ENCODE measurements at regions not wholly inside any gene's neighbourhood (a gene's known extent, or its start where the extent isn't known, plus 50 kb on each side); places are given as distances from the start of the nearest gene placed in this dataset.

DNA sequence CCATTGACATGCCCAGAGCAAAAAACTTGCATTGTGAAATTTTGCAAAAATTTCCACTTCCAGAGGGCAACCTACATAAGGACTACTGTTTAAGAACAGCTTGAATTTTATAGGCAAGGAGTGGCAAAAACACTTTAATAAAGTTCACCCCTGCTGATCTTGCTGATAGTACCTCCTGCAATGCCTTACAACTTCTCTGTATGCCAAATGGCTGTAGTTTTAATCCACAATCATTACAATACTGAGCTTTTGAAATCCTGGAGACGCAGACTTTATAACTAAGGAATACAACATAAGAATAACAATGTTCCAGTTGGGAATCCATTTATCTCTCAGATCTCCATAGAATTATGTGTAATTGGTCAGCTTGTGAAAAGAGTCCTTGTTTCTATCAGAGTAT, 247.5 kb downstream of the KCNJ3 start:
- TF ChIP-seq, protein P1, sequence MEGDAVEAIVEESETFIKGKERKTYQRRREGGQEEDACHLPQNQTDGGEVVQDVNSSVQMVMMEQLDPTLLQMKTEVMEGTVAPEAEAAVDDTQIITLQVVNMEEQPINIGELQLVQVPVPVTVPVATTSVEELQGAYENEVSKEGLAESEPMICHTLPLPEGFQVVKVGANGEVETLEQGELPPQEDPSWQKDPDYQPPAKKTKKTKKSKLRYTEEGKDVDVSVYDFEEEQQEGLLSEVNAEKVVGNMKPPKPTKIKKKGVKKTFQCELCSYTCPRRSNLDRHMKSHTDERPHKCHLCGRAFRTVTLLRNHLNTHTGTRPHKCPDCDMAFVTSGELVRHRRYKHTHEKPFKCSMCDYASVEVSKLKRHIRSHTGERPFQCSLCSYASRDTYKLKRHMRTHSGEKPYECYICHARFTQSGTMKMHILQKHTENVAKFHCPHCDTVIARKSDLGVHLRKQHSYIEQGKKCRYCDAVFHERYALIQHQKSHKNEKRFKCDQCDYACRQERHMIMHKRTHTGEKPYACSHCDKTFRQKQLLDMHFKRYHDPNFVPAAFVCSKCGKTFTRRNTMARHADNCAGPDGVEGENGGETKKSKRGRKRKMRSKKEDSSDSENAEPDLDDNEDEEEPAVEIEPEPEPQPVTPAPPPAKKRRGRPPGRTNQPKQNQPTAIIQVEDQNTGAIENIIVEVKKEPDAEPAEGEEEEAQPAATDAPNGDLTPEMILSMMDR (conservative IDR thresholded peaks at IDR 0.05; ENCODE audit: low read length) = no peak
- TF ChIP-seq EZH2phosphoT487 (IDR thresholded peaks at IDR 0.05; ENCODE audit: borderline replicate concordance, low read depth, low read length) = no peak
- no TSS peak for BruUV-seq (replicated peaks)
- Histone ChIP-seq H3K9me2 (ENCODE audit: insufficient read depth, low read length) (no peaks in the 10 kb centered on the region), H3K27ac (ENCODE audit: low read depth, low read length, poor library complexity, severe bottlenecking) (no peak overlapping the region), H3K4me1 (ENCODE audit: insufficient read depth, low read length, poor library complexity, severe bottlenecking) (no peaks in the 10 kb centered on the region), H2AFZ (ENCODE audit: low read length) (no peak overlapping the region), H4K20me1 (ENCODE audit: insufficient read depth, low read length) (no peaks in the 10 kb centered on the region), H3K4me3 (ENCODE audit: low read depth, low read length, poor library complexity, severe bottlenecking) (no peak overlapping the region), H3K9me3 (ENCODE audit: low read length) (no peaks in the 10 kb centered on the region), H3K4me2 (ENCODE audit: low read length) (no peak overlapping the region), H3K79me2 (ENCODE audit: insufficient read depth, low read depth, low read length) (no peaks in the 10 kb centered on the region), H3K36me3 (ENCODE audit: insufficient read depth, low read length) (no peaks in the 10 kb centered on the region)
- no peak for DNase-seq (ENCODE audit: low spot score)
- ChIA-PET POLR2A (no interaction called here), CTCF (ENCODE audit: unreplicated experiment) (no interaction called here)
- intact Hi-C loops (cut with micrococcal nuclease; ENCODE audit: unreplicated experiment) = no loop called here

DNA sequence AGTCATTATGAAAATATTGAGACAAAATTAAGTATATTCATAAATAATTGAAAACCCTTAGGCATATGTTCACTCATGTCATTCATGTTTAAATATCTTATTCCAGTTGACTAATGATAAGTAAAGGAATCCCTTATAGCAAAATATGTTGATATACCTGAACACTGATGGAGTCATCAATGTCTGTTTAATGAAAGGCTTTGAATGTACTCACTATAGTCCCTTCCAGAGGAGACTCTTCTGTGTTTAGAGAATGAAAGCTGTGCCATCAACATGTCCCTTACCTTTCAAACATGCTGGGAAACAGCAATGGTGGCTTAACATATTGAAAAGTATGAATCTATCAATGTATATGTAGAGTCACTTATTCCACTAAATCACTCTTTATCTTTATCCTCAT, 242.9 kb downstream of the KCNJ3 start:
- no peak overlapping the region for H3K4me2 ChIP-seq (ENCODE audit: low read length)
- no peak overlapping the region for H3K27ac ChIP-seq (ENCODE audit: low read depth, low read length, poor library complexity, severe bottlenecking)
- no peak overlapping the region for H2AFZ ChIP-seq (ENCODE audit: low read length)
- CTCF ChIA-PET (ENCODE audit: unreplicated experiment) = no interaction called here
- intact Hi-C loops (cut with micrococcal nuclease; ENCODE audit: unreplicated experiment) = no loop called here
- H3K79me2 ChIP-seq (ENCODE audit: insufficient read depth, low read depth, low read length) = no peaks in the 10 kb centered on the region
- H4K20me1 ChIP-seq (ENCODE audit: insufficient read depth, low read length) = no peaks in the 10 kb centered on the region
- H3K9me3 ChIP-seq (ENCODE audit: low read length) = no peaks in the 10 kb centered on the region
- H3K4me1 ChIP-seq (ENCODE audit: insufficient read depth, low read length, poor library complexity, severe bottlenecking) = no peaks in the 10 kb centered on the region
- H3K9me2 ChIP-seq (ENCODE audit: insufficient read depth, low read length) = no peaks in the 10 kb centered on the region
- H3K36me3 ChIP-seq (ENCODE audit: insufficient read depth, low read length) = no peaks in the 10 kb centered on the region
- no TSS peak for BruUV-seq (replicated peaks)
- no peak for DNase-seq (ENCODE audit: low spot score)
- TF ChIP-seq EZH2phosphoT487 (IDR thresholded peaks at IDR 0.05; ENCODE audit: borderline replicate concordance, low read depth, low read length) = no peak
- TF ChIP-seq, protein P1 (conservative IDR thresholded peaks at IDR 0.05; ENCODE audit: low read length) = no peak
- POLR2A ChIA-PET = no interaction called here
- H3K4me3 ChIP-seq (ENCODE audit: low read depth, low read length, poor library complexity, severe bottlenecking) = no peak overlapping the region

DNA sequence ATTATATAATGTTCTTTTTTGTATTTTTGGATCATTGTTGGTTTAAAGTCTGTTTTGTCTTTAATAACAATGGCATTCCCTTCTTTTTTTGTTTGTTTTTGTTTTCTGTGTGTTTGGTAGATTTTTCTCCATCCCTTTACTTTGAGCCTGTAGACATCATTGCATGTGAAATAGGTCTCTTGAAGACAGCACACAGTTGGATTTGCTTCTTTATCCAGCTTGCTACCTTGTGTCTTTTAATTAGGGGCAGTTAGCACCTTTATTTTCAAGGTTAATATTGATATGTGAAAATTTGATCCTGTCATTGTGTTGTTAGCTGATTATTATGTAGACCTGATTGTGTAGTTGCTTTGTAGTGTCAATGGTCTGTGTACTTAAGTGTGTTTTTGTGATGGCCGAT, 235.7 kb downstream of the KCNJ3 start:
- no peaks in the 10 kb centered on the region for H3K79me2 ChIP-seq (ENCODE audit: insufficient read depth, low read depth, low read length)
- H3K27ac ChIP-seq (ENCODE audit: low read depth, low read length, poor library complexity, severe bottlenecking) = no peak overlapping the region
- intact Hi-C loops (cut with micrococcal nuclease; ENCODE audit: unreplicated experiment) = no loop called here
- no peaks in the 10 kb centered on the region for H3K9me3 ChIP-seq (ENCODE audit: low read length)
- CTCF ChIA-PET (ENCODE audit: unreplicated experiment) = no interaction called here
- POLR2A ChIA-PET = interaction anchor here (0.6 to 1.3 kb wide), 4 partner anchors 13 to 157 kb away, joined by 3 read pairs; no protein-coding TSS in a partner anchor
- H3K9me2 ChIP-seq (ENCODE audit: insufficient read depth, low read length) = no peaks in the 10 kb centered on the region
- H3K4me1 ChIP-seq (ENCODE audit: insufficient read depth, low read length, poor library complexity, severe bottlenecking) = no peaks in the 10 kb centered on the region
- H4K20me1 ChIP-seq (ENCODE audit: insufficient read depth, low read length) = no peaks in the 10 kb centered on the region
- no peak overlapping the region for H2AFZ ChIP-seq (ENCODE audit: low read length)
- DNase-seq (ENCODE audit: low spot score) = no peak
- H3K4me2 ChIP-seq (ENCODE audit: low read length) = no peak overlapping the region
- H3K4me3 ChIP-seq (ENCODE audit: low read depth, low read length, poor library complexity, severe bottlenecking) = no peak overlapping the region
- TF ChIP-seq EZH2phosphoT487 (IDR thresholded peaks at IDR 0.05; ENCODE audit: borderline replicate concordance, low read depth, low read length) = no peak
- TF ChIP-seq, protein P1 (conservative IDR thresholded peaks at IDR 0.05; ENCODE audit: low read length) = no peak
- no peaks in the 10 kb centered on the region for H3K36me3 ChIP-seq (ENCODE audit: insufficient read depth, low read length)
- no TSS peak for BruUV-seq (replicated peaks)
